IMR-90 (cell line): ENCODE measurements at regions not wholly inside any gene's neighbourhood (a gene's known extent, or its start where the extent isn't known, plus 50 kb on each side); places are given as distances from the start of the nearest gene placed in this dataset.

ENCODE experiments used
- BHLHE40 ChIP-seq: fragments of 150-350 bp; IDR thresholded peaks from 2 replicates; pipeline ENCODE4 v1.6.1; 2016; ENCODE audit warnings: mild to moderate bottlenecking, low read depth, low read length
- CEBPB ChIP-seq: IDR thresholded peaks from 2 replicates; pipeline ENCODE4 v1.6.1; 2012; ENCODE audit warnings: low read depth, low read length, improper control_type of control experiment
- CHD1 ChIP-seq: IDR thresholded peaks from 2 replicates; pipeline ENCODE4 v1.6.1; 2012; ENCODE audit warnings: low read depth, low read length, improper control_type of control experiment
- CTCF ChIP-seq: conservative IDR thresholded peaks from 2 replicates; pipeline ENCODE4 v1.5.1; 2012; ENCODE audit warnings: mild to moderate bottlenecking, low read depth, low read length, improper control_type of control experiment
- FOS ChIP-seq: fragments of 150-350 bp; IDR thresholded peaks from 2 replicates; pipeline ENCODE4 v1.6.1; 2016; ENCODE audit warnings: low read depth, low read length
- MAFK ChIP-seq: IDR thresholded peaks from 2 replicates; pipeline ENCODE4 v1.6.1; 2012; ENCODE audit warnings: low read depth, low read length, improper control_type of control experiment
- NFE2L2 ChIP-seq: fragments of 150-350 bp; IDR thresholded peaks from 2 replicates; pipeline ENCODE4 v1.6.1; 2016; ENCODE audit warnings: low read depth, mild to moderate bottlenecking, low read length
- POLR2A ChIP-seq: IDR thresholded peaks from 2 replicates; pipeline ENCODE4 v1.6.1; 2012; ENCODE audit warnings: mild to moderate bottlenecking, low read depth, low read length
- RAD21 ChIP-seq: IDR thresholded peaks from 2 replicates; pipeline ENCODE4 v1.6.1; 2012; ENCODE audit warnings: low read length, improper control_type of control experiment
- RCOR1 ChIP-seq: IDR thresholded peaks from 2 replicates; pipeline ENCODE4 v1.6.1; 2012; ENCODE audit warnings: mild to moderate bottlenecking, low read length, improper control_type of control experiment; ENCODE audit not compliant: insufficient replicate concordance
- RFX5 ChIP-seq: IDR thresholded peaks from 2 replicates; pipeline ENCODE4 v1.8.0; 2012; ENCODE audit warnings: low read depth, mild to moderate bottlenecking, low read length, moderate library complexity
- TF ChIP-seq, protein P1 (sequence below): fragments of 150-350 bp; IDR thresholded peaks from 2 replicates; pipeline ENCODE4 v1.6.1; 2016; ENCODE audit warnings: low read depth, mild to moderate bottlenecking, low read length, moderate library complexity, borderline replicate concordance
- TF ChIP-seq, protein P2 (sequence below): fragments of 150-350 bp; IDR thresholded peaks from 2 replicates; pipeline ENCODE4 v1.6.1; 2017; ENCODE audit warnings: mild to moderate bottlenecking, antibody characterized with exemption, low read length, low read depth

DNA sequence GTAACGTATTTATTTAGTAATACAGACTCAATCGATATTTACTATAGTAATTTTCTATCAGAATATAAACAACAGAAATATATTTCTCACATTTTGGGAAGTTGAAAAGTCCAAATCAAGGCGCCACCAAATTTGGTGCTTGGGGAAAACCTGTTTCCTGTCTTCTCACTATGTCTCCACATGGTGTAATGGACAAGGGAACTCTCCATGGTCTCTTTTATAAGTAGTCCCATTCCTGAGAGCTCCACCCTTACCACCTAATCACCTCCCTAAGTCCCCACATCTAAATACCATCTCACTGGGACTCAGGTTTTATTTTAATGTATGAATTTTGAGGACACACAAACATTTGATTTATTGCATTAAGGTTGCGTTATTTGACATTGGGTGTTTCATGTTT is 848.0 kb downstream of the LTN1 start:
- TF ChIP-seq POLR2A (no peak), CTCF (no peak), FOS (no peak), BHLHE40 (no peak), CEBPB (no peak), RAD21 (no peak), CHD1 (no peak), NFE2L2 (no peak), RCOR1 (no peak), MAFK (no peak), RFX5 (no peak)
- TF ChIP-seq, protein P1, sequence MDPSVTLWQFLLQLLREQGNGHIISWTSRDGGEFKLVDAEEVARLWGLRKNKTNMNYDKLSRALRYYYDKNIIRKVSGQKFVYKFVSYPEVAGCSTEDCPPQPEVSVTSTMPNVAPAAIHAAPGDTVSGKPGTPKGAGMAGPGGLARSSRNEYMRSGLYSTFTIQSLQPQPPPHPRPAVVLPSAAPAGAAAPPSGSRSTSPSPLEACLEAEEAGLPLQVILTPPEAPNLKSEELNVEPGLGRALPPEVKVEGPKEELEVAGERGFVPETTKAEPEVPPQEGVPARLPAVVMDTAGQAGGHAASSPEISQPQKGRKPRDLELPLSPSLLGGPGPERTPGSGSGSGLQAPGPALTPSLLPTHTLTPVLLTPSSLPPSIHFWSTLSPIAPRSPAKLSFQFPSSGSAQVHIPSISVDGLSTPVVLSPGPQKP, result no peak
- TF ChIP-seq, protein P2, sequence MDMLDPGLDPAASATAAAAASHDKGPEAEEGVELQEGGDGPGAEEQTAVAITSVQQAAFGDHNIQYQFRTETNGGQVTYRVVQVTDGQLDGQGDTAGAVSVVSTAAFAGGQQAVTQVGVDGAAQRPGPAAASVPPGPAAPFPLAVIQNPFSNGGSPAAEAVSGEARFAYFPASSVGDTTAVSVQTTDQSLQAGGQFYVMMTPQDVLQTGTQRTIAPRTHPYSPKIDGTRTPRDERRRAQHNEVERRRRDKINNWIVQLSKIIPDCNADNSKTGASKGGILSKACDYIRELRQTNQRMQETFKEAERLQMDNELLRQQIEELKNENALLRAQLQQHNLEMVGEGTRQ, result no peak
